Stimulated activated CD8-positive, alpha-beta memory T cell treated with anti-CD3 and anti-CD28 coated beads, Interleukin-4, amount 100 ng/mL, for 4 hours (primary cell): ENCODE measurements at regions not wholly inside any gene's neighbourhood (a gene's known extent, or its start where the extent isn't known, plus 50 kb on each side); places are given as distances from the start of the nearest gene placed in this dataset.
"Not testable (repeated sequence)": the region's sequence is repeated elsewhere in the genome, so short reads cannot be mapped to it uniquely, and the experiment has no call there.

ENCODE experiments used
- DNase-seq, 2 donors: peaks; one replicate each; pipeline ENCODE4 v3.0.0-alpha.2; 2020; ENCODE audit warnings: low read depth in 2 of 2, low spot score in 1 of 2

- DNase-seq, result not testable (repeated sequence)
Measured at GRCh38 chr16:88185976-88186888, 196.5 kb upstream of the ZNF469 start.

GRCh38 chr16:88186889-88187870 is 195.6 kb upstream of the ZNF469 start:
- DNase-seq, result not testable (repeated sequence)

GRCh38 chr16:88188171-88188895 is 194.4 kb upstream of the ZNF469 start:
- not testable (repeated sequence) for DNase-seq

GRCh38 chr16:88190592-88191095 is 192.1 kb upstream of the ZNF469 start:
- not testable (repeated sequence) for DNase-seq

GRCh38 chr16:88191168-88191567 is 191.6 kb upstream of the ZNF469 start:
- not testable (repeated sequence) for DNase-seq

GRCh38 chr16:88192601-88193000 is 190.2 kb upstream of the ZNF469 start:
- DNase-seq, result no peak

GRCh38 chr16:88193706-88194396 is 188.9 kb upstream of the ZNF469 start:
- DNase-seq, result not testable (repeated sequence)

GRCh38 chr16:88194397-88195268 is 188.1 kb upstream of the ZNF469 start:
- DNase-seq, result no peak

- DNase-seq, result no peak
Measured at GRCh38 chr16:88195269-88195705, 187.5 kb upstream of the ZNF469 start.

- DNase-seq, result no peak
Measured at GRCh38 chr16:88195911-88196465, 186.8 kb upstream of the ZNF469 start.

GRCh38 chr16:88196471-88197400 is 186.0 kb upstream of the ZNF469 start:
- no peak for DNase-seq

GRCh38 chr16:88197481-88198456 is 185.0 kb upstream of the ZNF469 start:
- no peak for DNase-seq

- DNase-seq, result not testable (repeated sequence)
Measured at GRCh38 chr16:88198457-88199295, 184.1 kb upstream of the ZNF469 start.

- not testable (repeated sequence) for DNase-seq
Measured at GRCh38 chr16:88199296-88200153, 183.2 kb upstream of the ZNF469 start.
